ENCODE measurements at regions not wholly inside any gene's neighbourhood (a gene's known extent, or its start where the extent isn't known, plus 50 kb on each side); places are given as distances from the start of the nearest gene placed in this dataset.
"Not testable (repeated sequence)": the region's sequence is repeated elsewhere in the genome, so short reads cannot be mapped to it uniquely, and the experiment has no call there.

DNA sequence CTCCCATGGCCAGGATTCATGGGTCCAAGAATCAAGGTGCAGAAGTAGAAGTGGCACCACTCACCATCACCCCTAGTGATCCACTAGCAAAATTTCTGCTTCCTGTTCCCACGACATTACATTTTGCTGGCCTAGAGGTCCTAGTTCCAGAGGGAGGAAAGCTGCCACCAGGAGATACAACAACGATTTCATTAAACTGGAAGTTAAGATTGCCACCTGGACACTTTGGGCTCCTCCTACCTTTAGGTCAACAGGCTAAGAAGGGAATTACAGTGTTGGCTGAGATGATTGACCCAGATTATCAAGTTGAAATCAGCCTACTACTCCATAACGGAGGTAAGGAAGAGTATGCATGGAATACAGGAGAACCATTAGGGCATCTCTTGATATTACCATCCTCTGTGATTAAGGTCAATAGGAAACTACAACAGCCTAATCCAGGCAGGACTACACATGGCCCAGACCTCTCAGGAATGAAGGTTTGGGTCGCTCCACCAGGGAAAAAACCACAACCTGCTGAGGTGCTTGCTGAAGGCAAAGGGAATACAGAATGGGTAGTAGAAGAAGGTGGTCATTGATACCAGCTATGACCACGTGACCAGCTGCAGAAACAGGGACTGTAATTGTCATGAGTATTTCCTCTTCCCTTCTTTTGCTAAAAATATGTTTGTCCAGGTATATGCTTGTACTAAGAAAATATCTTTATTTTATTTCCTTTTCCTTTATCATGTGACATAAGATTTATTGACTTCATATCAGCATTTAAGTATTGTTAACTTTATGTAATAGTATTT, 208.3 kb upstream of the HES1 start:
- H3K27me3 ChIP-seq (ENCODE audit: control insufficient read depth, insufficient read depth, low read length); H3K4me3 ChIP-seq (ENCODE audit: low read depth, low read length); H3K27ac ChIP-seq; H3K36me3 ChIP-seq (ENCODE audit: control insufficient read depth, insufficient read depth, low read length); H3K79me2 ChIP-seq; H3K4me2 ChIP-seq (ENCODE audit: low read length); H2AFZ ChIP-seq; H3K9ac ChIP-seq; H3K9me3 ChIP-seq (ENCODE audit: control insufficient read depth, low read length); H3K4me1 ChIP-seq: not testable (repeated sequence)

DNA sequence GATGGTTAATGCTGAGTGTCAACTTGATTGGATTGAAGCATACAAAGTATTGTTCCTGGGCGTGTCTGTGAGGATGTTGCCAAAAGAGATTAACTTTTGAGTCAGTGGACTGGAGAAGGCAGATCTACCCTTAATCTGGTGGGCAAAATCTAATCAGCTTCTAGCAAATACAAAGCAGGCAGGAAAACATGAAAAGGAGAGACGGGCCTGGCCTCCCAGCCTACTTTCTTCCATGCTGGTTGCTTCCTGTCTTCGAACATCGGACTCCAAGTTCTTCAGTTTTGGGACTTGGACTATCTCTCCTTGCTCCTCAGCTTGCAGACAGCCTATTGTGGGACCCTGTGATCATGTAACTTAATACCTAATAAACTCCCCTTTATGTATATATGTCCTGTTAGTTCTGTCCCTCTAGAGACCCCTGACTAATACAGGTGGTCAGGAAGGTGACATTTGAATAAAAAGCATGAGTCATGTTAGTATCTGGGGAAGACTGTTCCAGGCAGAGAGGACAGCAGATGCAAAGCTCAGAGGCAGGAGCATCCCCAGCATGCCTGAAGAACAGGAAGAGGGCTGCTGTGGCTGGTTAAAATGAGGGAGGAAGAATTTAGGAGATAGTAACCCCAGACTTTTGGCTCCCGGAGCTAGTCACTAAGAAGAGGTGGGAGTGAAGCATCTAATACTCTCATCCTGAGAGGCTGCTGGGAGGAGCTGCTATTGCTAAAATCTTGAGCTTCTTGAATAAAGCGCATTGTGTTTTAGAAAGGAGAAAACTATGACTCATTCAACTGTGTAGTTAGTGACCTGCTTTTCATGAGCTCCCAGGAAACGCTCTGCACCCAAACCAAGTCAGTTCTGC, 207.4 kb upstream of the HES1 start:
- no peak overlapping the region for H2AFZ ChIP-seq
- no peaks in the 10 kb centered on the region for H3K4me1 ChIP-seq
- no peak overlapping the region for H3K9ac ChIP-seq
- no peaks in the 10 kb centered on the region for H3K36me3 ChIP-seq (ENCODE audit: control insufficient read depth, insufficient read depth, low read length)
- H3K79me2 ChIP-seq, result no peaks in the 10 kb centered on the region
- no peaks in the 10 kb centered on the region for H3K27me3 ChIP-seq (ENCODE audit: control insufficient read depth, insufficient read depth, low read length)
- TF ChIP-seq, protein P1, sequence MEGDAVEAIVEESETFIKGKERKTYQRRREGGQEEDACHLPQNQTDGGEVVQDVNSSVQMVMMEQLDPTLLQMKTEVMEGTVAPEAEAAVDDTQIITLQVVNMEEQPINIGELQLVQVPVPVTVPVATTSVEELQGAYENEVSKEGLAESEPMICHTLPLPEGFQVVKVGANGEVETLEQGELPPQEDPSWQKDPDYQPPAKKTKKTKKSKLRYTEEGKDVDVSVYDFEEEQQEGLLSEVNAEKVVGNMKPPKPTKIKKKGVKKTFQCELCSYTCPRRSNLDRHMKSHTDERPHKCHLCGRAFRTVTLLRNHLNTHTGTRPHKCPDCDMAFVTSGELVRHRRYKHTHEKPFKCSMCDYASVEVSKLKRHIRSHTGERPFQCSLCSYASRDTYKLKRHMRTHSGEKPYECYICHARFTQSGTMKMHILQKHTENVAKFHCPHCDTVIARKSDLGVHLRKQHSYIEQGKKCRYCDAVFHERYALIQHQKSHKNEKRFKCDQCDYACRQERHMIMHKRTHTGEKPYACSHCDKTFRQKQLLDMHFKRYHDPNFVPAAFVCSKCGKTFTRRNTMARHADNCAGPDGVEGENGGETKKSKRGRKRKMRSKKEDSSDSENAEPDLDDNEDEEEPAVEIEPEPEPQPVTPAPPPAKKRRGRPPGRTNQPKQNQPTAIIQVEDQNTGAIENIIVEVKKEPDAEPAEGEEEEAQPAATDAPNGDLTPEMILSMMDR (IDR thresholded peaks at IDR 0.05), result no peak
- no peak overlapping the region for H3K4me2 ChIP-seq (ENCODE audit: low read length)
- H3K4me3 ChIP-seq (ENCODE audit: low read depth, low read length), result no peak overlapping the region
- no peak overlapping the region for H3K27ac ChIP-seq
- no peaks in the 10 kb centered on the region for H3K9me3 ChIP-seq (ENCODE audit: control insufficient read depth, low read length)

DNA sequence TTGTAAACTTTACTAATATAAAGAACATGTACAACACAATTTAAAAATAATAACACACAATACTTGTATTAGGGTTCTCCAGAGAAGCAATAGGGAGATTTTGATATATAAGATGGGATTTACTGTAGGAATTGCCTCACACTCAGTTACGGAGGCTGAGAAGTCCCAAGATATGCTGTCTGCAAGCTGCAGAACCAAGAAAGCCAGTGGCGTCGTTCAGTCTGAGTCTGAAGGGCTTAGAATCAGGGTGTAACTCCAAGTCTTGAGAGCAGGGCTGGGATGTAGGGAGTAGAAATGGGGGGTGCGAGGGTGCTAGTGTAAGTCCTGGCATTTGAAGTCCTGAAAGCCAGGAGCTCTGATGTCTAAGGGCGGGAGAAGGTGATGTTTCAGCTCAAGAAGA, 206.6 kb upstream of the HES1 start:
- Histone ChIP-seq H3K4me1 (no peaks in the 10 kb centered on the region), H3K9me3 (ENCODE audit: control insufficient read depth, low read length) (no peaks in the 10 kb centered on the region), H3K4me2 (ENCODE audit: low read length) (no peak overlapping the region), H3K79me2 (no peaks in the 10 kb centered on the region), H3K27me3 (ENCODE audit: control insufficient read depth, insufficient read depth, low read length) (no peaks in the 10 kb centered on the region), H3K4me3 (ENCODE audit: low read depth, low read length) (no peak overlapping the region), H2AFZ (no peak overlapping the region), H3K9ac (no peak overlapping the region), H3K27ac (no peak overlapping the region), H3K36me3 (ENCODE audit: control insufficient read depth, insufficient read depth, low read length) (no peaks in the 10 kb centered on the region)
- TF ChIP-seq, protein P1 (IDR thresholded peaks at IDR 0.05), result no peak

DNA sequence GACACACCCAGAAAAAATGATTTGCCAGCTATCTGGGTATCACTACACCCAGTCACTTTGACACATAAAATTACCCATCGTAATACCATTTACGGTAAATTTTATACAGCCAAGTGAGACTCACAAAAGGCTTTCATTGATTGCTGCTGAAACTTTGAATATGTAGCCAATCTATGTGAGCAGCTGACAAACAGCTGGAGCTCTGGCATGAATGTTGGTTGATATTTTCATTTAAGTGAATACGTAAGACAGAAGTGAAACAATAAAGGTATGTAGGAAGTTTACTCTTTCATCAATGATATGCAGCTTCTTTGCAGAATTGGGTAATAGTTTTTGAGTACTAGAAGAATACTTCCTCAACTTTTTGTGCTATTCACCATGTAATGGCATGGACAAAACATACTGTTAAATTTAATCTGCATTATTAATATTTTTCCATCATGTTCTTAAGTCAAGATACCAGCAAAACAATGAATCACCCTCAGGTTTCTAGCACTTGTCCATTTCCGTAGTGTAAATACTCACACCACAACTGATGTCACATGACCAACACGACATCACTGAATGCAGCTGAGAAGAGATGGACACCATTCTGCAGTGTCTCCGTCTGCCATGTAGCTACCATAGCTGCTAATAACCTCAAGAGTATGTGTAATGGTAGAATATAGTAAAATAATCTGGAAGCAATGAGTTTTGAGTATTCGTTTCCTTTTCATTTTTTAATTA, 205.9 kb upstream of the HES1 start:
- H3K27ac ChIP-seq, result no peak overlapping the region
- H3K4me3 ChIP-seq (ENCODE audit: low read depth, low read length), result no peak overlapping the region
- no peaks in the 10 kb centered on the region for H3K4me1 ChIP-seq
- H3K9me3 ChIP-seq (ENCODE audit: control insufficient read depth, low read length), result no peaks in the 10 kb centered on the region
- H3K36me3 ChIP-seq (ENCODE audit: control insufficient read depth, insufficient read depth, low read length), result no peaks in the 10 kb centered on the region
- no peak overlapping the region for H2AFZ ChIP-seq
- no peak overlapping the region for H3K9ac ChIP-seq
- TF ChIP-seq, protein P1 (IDR thresholded peaks at IDR 0.05), result no peak
- no peaks in the 10 kb centered on the region for H3K27me3 ChIP-seq (ENCODE audit: control insufficient read depth, insufficient read depth, low read length)
- no peaks in the 10 kb centered on the region for H3K79me2 ChIP-seq
- no peak overlapping the region for H3K4me2 ChIP-seq (ENCODE audit: low read length)

DNA sequence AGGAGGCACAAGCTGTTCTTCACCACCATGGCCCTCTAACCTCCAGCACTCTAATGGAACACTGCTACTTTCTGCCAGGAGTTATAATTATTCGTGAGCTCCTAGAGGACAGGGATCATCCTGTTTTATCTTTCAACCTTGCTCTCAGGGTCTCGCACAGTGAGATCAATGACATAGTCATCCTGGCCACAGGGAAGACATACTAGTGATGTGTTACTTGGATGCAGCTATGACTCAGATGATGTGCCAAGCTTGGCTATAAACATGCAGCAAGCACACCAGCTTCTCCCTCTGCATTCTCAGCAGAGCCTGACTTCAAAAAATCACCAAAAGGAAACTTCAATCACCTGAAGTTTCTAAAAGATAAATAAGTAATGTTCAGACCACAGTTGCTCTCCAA, 203.8 kb upstream of the HES1 start:
- H3K79me2 ChIP-seq, result no peaks in the 10 kb centered on the region
- no peak overlapping the region for H3K9ac ChIP-seq
- H3K27me3 ChIP-seq (ENCODE audit: control insufficient read depth, insufficient read depth, low read length), result no peaks in the 10 kb centered on the region
- H3K9me3 ChIP-seq (ENCODE audit: control insufficient read depth, low read length), result no peaks in the 10 kb centered on the region
- H3K4me2 ChIP-seq (ENCODE audit: low read length), result no peak overlapping the region
- TF ChIP-seq, protein P1 (IDR thresholded peaks at IDR 0.05), result no peak
- H3K4me3 ChIP-seq (ENCODE audit: low read depth, low read length), result no peak overlapping the region
- no peaks in the 10 kb centered on the region for H3K36me3 ChIP-seq (ENCODE audit: control insufficient read depth, insufficient read depth, low read length)
- no peak overlapping the region for H3K27ac ChIP-seq
- no peaks in the 10 kb centered on the region for H3K4me1 ChIP-seq
- H2AFZ ChIP-seq, result no peak overlapping the region
